H1 (cell line): ENCODE measurements at regions not wholly inside any gene's neighbourhood (a gene's known extent, or its start where the extent isn't known, plus 50 kb on each side); places are given as distances from the start of the nearest gene placed in this dataset.

Source experiments
- CBX8 ChIP-seq: fragments of 300-800, 300-1000 bp; sonication (generic); IDR thresholded peaks from 2 replicates; pipeline ENCODE4 v1.7.1; 2016; ENCODE audit warnings: low read depth, low read length, borderline replicate concordance
- CHD2 ChIP-seq: IDR thresholded peaks from 2 replicates; pipeline ENCODE4 v1.6.1; 2012; ENCODE audit warnings: low read length, improper control_type of control experiment
- CTBP2 ChIP-seq: IDR thresholded peaks from 2 replicates; pipeline ENCODE4 v1.7.0; 2011; ENCODE audit warnings: borderline replicate concordance, mild to moderate bottlenecking, moderate library complexity, mixed read lengths, low read length; ENCODE audit not compliant: insufficient read depth, insufficient read length
- CTCF ChIP-seq, 3 experiments: IDR thresholded peaks; 1 replicate in 2 of 3; 2 replicates in 1 of 3; pipeline versions ENCODE4 v1.5.1 to v1.6.1; 2011; ENCODE audit warnings: low read length in 3 of 3, mild to moderate bottlenecking in 3 of 3, inconsistent platforms in 2 of 3, low read depth in 1 of 3, moderate library complexity in 1 of 3; ENCODE audit not compliant: insufficient read depth in 1 of 3; ENCODE audit errors: control extremely low read depth in 1 of 3
- EZH2 ChIP-seq: fragments of 200-600 bp; sonication (generic); IDR thresholded peaks from 2 replicates; pipeline ENCODE4 v1.7.1; 2012; ENCODE audit warnings: low read depth, mild to moderate bottlenecking, moderate library complexity, low read length, inconsistent platforms; ENCODE audit not compliant: severe bottlenecking
- FOSL1 ChIP-seq: IDR thresholded peaks from 2 replicates; pipeline ENCODE4 v1.6.1; 2011; ENCODE audit warnings: mild to moderate bottlenecking, low read depth, low read length, moderate library complexity; ENCODE audit not compliant: insufficient read depth
- POLR2A ChIP-seq, 2 experiments: IDR thresholded peaks; 1 replicate in 1 of 2; 2 replicates in 1 of 2; pipeline ENCODE4 v1.6.1; 2011; ENCODE audit warnings: low read depth in 2 of 2, low read length in 2 of 2, mild to moderate bottlenecking in 2 of 2; ENCODE audit errors: control extremely low read depth in 1 of 2
- POLR2AphosphoS5 ChIP-seq: IDR thresholded peaks from 2 replicates; pipeline ENCODE4 v1.6.1; 2011; ENCODE audit warnings: low read depth, low read length
- TAF1 ChIP-seq: IDR thresholded peaks from 2 replicates; pipeline ENCODE4 v1.6.1; 2011; ENCODE audit warnings: mild to moderate bottlenecking, low read depth, low read length

DNA sequence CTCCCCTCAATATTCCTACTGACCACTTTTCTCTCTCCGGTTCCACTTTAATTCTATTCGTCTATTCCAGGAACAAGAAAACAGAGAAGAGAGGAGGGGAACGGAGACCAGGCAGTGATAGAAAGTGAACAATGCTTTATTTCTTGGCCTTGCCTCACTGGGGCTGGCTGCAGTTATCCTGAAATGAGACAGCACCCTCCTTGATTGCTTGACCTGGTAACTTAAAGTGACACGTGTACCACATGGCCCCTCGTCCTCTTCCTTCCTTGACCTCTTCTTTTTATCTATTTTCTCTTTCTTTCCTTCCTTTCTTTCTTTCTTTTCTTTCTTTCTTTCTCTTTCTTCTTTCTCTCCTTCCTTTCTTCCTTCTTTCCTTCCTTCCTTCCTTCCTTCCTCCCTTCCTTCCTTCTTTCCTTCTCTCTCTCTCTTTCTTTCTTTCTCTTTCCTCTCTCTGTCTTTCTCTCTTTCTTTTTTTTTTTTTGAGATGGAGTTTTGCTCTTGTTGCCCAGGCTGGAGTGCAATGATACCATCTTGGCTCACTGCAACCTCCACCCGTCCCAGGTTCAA lies 52.8 kb upstream of the CLMP start:
- TF ChIP-seq POLR2A (IDR thresholded peaks at IDR 0.05; ENCODE audit: control extremely low read depth in 1 of 2, low read depth in 2 of 2, low read length in 2 of 2) (no peak), CTCF (IDR thresholded peaks at IDR 0.05; ENCODE audit: control extremely low read depth in 1 of 3, insufficient read depth in 1 of 3, low read depth in 1 of 3, low read length in 3 of 3) (no peak), CTBP2 (no peak), CBX8 (no peak), TAF1 (no peak), FOSL1 (no peak), EZH2 (no peak), POLR2AphosphoS5 (no peak), CHD2 (no peak)
